BE2C (cell line): ENCODE measurements at regions not wholly inside any gene's neighbourhood (a gene's known extent, or its start where the extent isn't known, plus 50 kb on each side); places are given as distances from the start of the nearest gene placed in this dataset.
"Not testable (repeated sequence)": the region's sequence is repeated elsewhere in the genome, so short reads cannot be mapped to it uniquely, and the experiment has no call there.

ENCODE experiments used
- DNase-seq: peaks from one replicate; pipeline ENCODE4 v3.0.0-alpha.2; 2020
- H3K27me3 ChIP-seq: fragments of 250-450 bp; sonication (Bioruptor Pico); 2 replicates; pipeline ENCODE4 v1.5.1; 2020; ENCODE audit warnings: mild to moderate bottlenecking
- H3K36me3 ChIP-seq: fragments of 250-450 bp; sonication (Bioruptor Pico); 2 replicates; pipeline ENCODE4 v1.5.1; 2020; ENCODE audit warnings: mild to moderate bottlenecking
- H3K4me1 ChIP-seq: fragments of 250-450 bp; sonication (Bioruptor Pico); 2 replicates; pipeline ENCODE4 v1.5.1; 2020
- H3K4me3 ChIP-seq: 2 replicates; pipeline ENCODE4 v1.5.1; 2011; ENCODE audit warnings: low read depth, low read length
- H3K9me3 ChIP-seq: fragments of 250-450 bp; sonication (Bioruptor Pico); 2 replicates; pipeline ENCODE4 v1.5.1; 2020
- TF ChIP-seq, protein P1 (sequence below): IDR thresholded peaks from 2 replicates; pipeline ENCODE4 v1.5.1; 2012; ENCODE audit warnings: mild to moderate bottlenecking, low read depth, low read length

DNA sequence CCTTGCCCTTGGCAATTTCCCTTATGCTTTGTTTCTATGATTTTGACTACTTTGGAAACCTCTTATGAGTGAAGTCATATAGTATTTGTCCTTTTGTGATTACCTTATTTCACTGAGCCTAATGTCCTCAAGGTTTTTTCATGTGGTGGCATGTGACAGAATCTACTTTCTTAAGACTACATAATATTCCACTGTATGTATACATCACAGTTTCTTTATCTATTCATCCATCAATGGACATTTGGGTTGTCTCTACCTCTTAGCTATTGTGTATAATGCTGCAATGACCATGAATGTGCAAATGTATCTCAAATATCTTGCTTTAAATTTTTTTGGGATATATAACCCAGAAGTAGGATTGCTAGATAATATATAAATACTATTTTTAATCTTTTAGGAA, 96.4 kb upstream of the ALDH1A1 start:
- Histone ChIP-seq H3K9me3 (no peaks in the 10 kb centered on the region), H3K4me3 (no peak overlapping the region), H3K27me3 (no peaks in the 10 kb centered on the region), H3K36me3 (no peaks in the 10 kb centered on the region), H3K4me1 (no peaks in the 10 kb centered on the region)
- no peak for DNase-seq
- TF ChIP-seq, protein P1, sequence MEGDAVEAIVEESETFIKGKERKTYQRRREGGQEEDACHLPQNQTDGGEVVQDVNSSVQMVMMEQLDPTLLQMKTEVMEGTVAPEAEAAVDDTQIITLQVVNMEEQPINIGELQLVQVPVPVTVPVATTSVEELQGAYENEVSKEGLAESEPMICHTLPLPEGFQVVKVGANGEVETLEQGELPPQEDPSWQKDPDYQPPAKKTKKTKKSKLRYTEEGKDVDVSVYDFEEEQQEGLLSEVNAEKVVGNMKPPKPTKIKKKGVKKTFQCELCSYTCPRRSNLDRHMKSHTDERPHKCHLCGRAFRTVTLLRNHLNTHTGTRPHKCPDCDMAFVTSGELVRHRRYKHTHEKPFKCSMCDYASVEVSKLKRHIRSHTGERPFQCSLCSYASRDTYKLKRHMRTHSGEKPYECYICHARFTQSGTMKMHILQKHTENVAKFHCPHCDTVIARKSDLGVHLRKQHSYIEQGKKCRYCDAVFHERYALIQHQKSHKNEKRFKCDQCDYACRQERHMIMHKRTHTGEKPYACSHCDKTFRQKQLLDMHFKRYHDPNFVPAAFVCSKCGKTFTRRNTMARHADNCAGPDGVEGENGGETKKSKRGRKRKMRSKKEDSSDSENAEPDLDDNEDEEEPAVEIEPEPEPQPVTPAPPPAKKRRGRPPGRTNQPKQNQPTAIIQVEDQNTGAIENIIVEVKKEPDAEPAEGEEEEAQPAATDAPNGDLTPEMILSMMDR, result no peak

DNA sequence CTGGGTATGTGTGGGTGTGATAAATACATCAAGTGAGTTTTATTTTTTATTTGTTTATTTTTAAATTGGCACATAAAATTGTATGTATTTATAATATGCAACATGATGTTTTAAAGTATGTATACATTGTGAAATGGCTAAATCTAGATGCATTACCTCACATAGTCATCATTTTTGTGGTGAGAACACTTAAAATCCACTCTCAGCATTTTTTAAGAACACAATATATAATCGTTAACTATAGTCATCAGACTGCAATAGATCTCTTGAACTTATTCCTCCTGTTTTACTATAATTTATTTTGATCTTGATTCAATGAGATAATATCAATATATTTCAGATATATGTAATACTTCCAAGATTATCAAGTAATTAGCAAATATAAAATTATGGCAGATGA, 93.9 kb upstream of the ALDH1A1 start:
- H3K4me1 ChIP-seq, result no peaks in the 10 kb centered on the region
- H3K27me3 ChIP-seq, result no peaks in the 10 kb centered on the region
- TF ChIP-seq, protein P1, result no peak
- no peak overlapping the region for H3K4me3 ChIP-seq
- no peak for DNase-seq
- no peaks in the 10 kb centered on the region for H3K9me3 ChIP-seq
- no peaks in the 10 kb centered on the region for H3K36me3 ChIP-seq

DNA sequence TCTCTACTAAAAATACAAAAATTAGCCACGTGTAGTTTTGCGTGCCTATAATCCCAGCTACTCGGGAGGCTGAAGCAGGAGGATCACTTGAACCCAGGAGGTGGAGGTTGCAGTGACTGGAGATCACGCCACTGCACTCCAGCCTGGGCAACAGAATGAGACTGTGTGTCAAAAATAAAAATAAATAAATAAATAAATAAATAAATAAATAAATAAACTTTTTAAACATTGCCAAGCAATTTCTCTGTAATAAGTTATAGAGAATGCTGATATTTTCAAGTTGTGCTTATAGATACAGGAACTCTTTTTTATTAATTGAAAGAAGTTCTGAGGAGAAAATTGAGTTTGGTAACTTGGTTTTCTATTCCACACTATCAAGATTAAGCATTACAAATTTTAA, 91.9 kb upstream of the ALDH1A1 start:
- not testable (repeated sequence) for H3K4me1 ChIP-seq, DNase-seq, H3K36me3 ChIP-seq, H3K9me3 ChIP-seq, H3K27me3 ChIP-seq, H3K4me3 ChIP-seq

DNA sequence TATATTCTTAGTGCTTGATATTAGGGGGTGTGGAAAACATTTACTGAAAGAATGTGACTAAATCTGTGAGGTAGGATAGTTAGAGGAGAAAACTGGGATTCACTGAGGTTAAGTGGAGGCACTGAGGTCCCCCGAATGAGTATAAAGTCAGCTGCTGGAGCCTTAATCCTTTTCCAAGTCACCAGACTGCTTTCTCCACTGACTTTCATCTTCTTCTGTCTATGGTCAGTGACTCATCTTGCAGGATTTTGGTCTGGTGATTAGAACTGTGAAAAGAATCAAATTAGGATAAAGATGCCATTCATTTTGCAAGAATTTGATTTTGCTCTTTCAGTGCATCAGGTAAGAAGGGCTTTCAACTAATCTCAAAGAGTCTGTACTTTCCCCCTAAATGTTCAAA, 89.3 kb upstream of the ALDH1A1 start:
- no peak overlapping the region for H3K4me3 ChIP-seq
- DNase-seq, result no peak
- no peaks in the 10 kb centered on the region for H3K27me3 ChIP-seq
- TF ChIP-seq, protein P1, result no peak
- H3K36me3 ChIP-seq, result no peaks in the 10 kb centered on the region
- H3K9me3 ChIP-seq, result no peaks in the 10 kb centered on the region
- H3K4me1 ChIP-seq, result no peaks in the 10 kb centered on the region

DNA sequence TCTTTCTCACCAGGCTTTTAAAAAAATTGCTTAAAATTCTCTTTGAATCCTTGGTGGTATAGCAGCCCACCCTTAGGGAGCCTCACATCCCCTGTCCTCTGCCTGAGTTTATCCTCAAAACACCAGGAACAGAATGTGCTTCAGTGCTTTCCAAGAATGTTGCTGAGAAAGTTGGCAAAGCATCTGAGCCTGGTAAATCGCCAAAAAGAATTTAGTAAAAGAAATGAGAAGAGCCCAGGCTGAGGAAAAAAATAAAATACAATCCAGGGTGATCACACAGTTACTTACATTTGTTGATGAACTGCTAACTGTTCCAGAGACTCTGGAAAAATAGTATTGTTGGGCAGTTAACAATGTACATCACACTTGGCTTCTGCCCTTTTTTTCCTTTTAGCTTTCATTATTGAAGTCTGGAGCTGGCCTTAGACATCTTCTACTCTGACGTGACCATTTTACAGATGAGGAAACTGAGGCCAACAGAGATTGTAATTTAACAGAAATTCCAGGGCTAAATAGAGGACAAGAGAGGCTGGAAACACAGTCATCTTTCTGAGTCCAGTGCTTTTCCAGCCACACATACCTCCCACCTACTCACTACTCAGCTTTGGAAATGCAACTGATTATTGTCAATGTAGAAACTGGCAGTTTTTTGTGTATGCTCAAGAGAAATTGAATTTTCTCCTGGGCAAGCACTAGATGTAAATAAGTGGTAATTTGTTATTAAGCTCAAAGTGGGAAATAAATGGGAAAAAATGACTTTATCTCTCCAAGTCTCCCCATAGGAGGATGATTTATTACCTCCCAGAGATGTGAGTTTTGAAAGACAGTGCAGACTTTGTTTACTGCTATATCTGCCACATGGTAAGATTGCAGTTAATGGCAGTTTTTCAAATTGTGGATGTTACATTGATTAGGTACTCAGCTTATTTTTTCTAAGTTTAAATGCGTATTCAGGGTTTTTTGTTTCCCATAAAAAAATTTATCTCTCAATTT, 86.7 kb upstream of the ALDH1A1 start:
- H3K27me3 ChIP-seq, result no peaks in the 10 kb centered on the region
- H3K36me3 ChIP-seq, result no peaks in the 10 kb centered on the region
- no peak overlapping the region for H3K4me3 ChIP-seq
- H3K4me1 ChIP-seq, result no peaks in the 10 kb centered on the region
- TF ChIP-seq, protein P1, result no peak
- DNase-seq, result no peak
- H3K9me3 ChIP-seq, result no peaks in the 10 kb centered on the region

DNA sequence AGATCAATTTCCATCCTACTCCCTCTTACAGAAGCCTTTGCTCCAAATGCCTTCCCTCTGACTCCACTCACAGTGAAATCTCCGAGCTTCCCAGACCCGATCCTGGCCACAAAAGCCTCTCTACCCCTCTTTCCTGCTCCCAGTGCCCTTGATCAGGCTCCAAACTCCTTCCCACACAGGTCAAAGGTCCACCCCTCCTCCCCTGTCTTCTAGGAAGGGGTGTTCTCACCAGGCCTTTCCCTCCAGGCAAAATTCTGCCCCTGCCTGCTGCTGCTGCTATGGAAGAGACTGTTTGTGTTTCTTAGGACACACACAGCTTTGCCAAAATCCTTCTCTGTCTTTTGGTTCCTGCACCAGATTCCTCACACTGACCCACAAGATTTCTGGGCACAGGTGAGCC, 85.8 kb upstream of the ALDH1A1 start:
- no peaks in the 10 kb centered on the region for H3K4me1 ChIP-seq
- no peak for DNase-seq
- H3K27me3 ChIP-seq, result no peaks in the 10 kb centered on the region
- no peaks in the 10 kb centered on the region for H3K9me3 ChIP-seq
- TF ChIP-seq, protein P1, result no peak
- no peak overlapping the region for H3K4me3 ChIP-seq
- H3K36me3 ChIP-seq, result no peaks in the 10 kb centered on the region
